Right lobe of liver (tissue), 6 donors: ENCODE measurements at regions not wholly inside any gene's neighbourhood (a gene's known extent, or its start where the extent isn't known, plus 50 kb on each side); places are given as distances from the start of the nearest gene placed in this dataset.
A peak's percentile ranks its signal among the peaks of the same experiment; 100 is the strongest.

Source experiments
- ATAC-seq, 4 donors: fragments of 200-7000 bp; cut with Tn5 transposase; one replicate each; pipeline ENCODE4 v1.9.1; 2020; ENCODE audit warnings: mild to moderate bottlenecking in 4 of 4, moderate library complexity in 4 of 4
- DNase-seq, 3 donors: peaks; one replicate each; pipeline ENCODE4 v3.0.0-alpha.2; 2020
- H3K27ac ChIP-seq, 3 donors: fragments of 200-600 bp; one replicate each; pipeline ENCODE4 v1.8.0; 2022
- H3K27me3 ChIP-seq, 2 donors: fragments of 200-600 bp; one replicate each; pipeline ENCODE4 v1.8.0; 2022
- H3K36me3 ChIP-seq, 4 donors: fragments of 200-600 bp; sonication (generic) in 1 of 4; one replicate each; pipeline versions ENCODE4 v1.5.1 to v1.8.0; 2017 to 2022; ENCODE audit warnings: control low read depth in 1 of 4
- H3K4me1 ChIP-seq, 4 donors: fragments of 200-600 bp; sonication (generic) in 1 of 4; one replicate each; pipeline versions ENCODE4 v1.5.1 to v1.8.0; 2017 to 2022; ENCODE audit warnings: control low read depth in 1 of 4
- H3K4me3 ChIP-seq, 3 donors: fragments of 200-600 bp; one replicate each; pipeline ENCODE4 v1.8.0; 2022
- H3K9me3 ChIP-seq, 4 donors: fragments of 200-600 bp; sonication (generic) in 1 of 4; one replicate each; pipeline versions ENCODE4 v1.5.1 to v1.8.0; 2017 to 2022; ENCODE audit warnings: control low read depth in 1 of 4
- POLR2A ChIP-seq: fragments of 450-650 bp; IDR thresholded peaks from one replicate; pipeline ENCODE4 v1.6.1; 2017; ENCODE audit warnings: antibody characterized with exemption, mild to moderate bottlenecking
- WGBS: methylation state at CpG from one replicate; pipeline ENCODE4 v1.1.6; 2018; ENCODE audit warnings: low coverage, low lambda C conversion rate; ENCODE audit not compliant: insufficient coverage; ENCODE audit errors: missing lambda C conversion rate; 5-methylcytosine and 5-hydroxymethylcytosine counted together
- intact Hi-C, 2 donors: fragments of 100-400 bp; cut with DNase I; formaldehyde crosslinking; loops; one replicate each; pipeline versions ENCODE4 v1.11.2 to v1.14.1; 2022
- TF ChIP-seq, protein P1 (sequence below), 4 donors: fragments of 200-600 bp in 3 of 4; fragments of 450-650 bp in 1 of 4; IDR thresholded peaks; one replicate each; pipeline versions ENCODE4 v1.5.1 to v1.8.0; 2016 to 2022; ENCODE audit warnings: antibody characterized with exemption in 4 of 4, mild to moderate bottlenecking in 2 of 4
- donor health status: DM: no; HTN: yes; CAD: no.
- donor health status: DM: no; HTN: no; CAD: no.
- donor health status: DM: no; HTN: no; CAD: no.
- donor health status: DM: no; HTN: yes; CAD: no.
- donor health status: DM: no; HTN: yes; CAD: no.

DNA sequence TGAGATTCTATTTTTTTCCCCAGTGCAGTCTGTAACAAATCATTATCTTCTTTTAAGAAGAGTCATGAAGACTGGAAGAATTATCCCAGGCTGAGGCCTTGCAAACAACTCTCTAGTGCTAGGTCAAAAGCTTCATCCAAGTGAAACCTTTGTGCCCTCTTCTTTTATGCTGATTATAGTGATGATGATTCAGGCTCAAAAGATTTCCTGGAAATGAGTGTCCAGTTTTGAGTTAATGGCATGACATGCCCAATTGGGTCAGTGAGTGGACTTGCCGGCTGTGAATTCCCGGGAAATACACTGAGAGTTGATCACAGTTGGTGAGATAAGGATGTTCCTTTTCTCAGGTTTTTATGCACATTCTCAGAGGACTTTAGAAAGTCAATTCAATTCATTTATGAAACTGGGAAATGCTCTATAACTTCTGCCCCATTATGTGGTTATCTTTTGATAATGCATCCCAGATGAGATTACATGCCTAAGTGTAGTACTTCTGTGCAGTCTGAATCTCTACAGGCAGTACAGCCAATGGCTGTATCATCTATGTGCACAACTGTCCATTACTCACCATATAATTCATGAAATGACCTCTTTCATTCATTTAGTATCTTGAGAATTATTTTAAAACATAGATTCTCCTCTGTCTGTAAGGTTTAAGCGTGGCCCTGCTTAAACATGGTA is 66.2 kb downstream of the S1PR1 start:
- no peak overlapping the region for H3K4me3 ChIP-seq
- intact Hi-C loops = no loop called here
- no peak for DNase-seq
- no peaks in the 10 kb centered on the region for H3K36me3 ChIP-seq
- no peaks in the 10 kb centered on the region for H3K4me1 ChIP-seq
- H3K9me3 ChIP-seq = no peaks in the 10 kb centered on the region
- no peaks in the 10 kb centered on the region for H3K27me3 ChIP-seq
- ATAC-seq = peak; percentile 14 to 69 (median 58)
- TF ChIP-seq, protein P1, sequence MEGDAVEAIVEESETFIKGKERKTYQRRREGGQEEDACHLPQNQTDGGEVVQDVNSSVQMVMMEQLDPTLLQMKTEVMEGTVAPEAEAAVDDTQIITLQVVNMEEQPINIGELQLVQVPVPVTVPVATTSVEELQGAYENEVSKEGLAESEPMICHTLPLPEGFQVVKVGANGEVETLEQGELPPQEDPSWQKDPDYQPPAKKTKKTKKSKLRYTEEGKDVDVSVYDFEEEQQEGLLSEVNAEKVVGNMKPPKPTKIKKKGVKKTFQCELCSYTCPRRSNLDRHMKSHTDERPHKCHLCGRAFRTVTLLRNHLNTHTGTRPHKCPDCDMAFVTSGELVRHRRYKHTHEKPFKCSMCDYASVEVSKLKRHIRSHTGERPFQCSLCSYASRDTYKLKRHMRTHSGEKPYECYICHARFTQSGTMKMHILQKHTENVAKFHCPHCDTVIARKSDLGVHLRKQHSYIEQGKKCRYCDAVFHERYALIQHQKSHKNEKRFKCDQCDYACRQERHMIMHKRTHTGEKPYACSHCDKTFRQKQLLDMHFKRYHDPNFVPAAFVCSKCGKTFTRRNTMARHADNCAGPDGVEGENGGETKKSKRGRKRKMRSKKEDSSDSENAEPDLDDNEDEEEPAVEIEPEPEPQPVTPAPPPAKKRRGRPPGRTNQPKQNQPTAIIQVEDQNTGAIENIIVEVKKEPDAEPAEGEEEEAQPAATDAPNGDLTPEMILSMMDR (IDR thresholded peaks at IDR 0.05) = no peak
- no peak for TF ChIP-seq POLR2A
- 60% methylated on average over 3 of the region's 3 CpGs for WGBS
- no peak overlapping the region for H3K27ac ChIP-seq

DNA sequence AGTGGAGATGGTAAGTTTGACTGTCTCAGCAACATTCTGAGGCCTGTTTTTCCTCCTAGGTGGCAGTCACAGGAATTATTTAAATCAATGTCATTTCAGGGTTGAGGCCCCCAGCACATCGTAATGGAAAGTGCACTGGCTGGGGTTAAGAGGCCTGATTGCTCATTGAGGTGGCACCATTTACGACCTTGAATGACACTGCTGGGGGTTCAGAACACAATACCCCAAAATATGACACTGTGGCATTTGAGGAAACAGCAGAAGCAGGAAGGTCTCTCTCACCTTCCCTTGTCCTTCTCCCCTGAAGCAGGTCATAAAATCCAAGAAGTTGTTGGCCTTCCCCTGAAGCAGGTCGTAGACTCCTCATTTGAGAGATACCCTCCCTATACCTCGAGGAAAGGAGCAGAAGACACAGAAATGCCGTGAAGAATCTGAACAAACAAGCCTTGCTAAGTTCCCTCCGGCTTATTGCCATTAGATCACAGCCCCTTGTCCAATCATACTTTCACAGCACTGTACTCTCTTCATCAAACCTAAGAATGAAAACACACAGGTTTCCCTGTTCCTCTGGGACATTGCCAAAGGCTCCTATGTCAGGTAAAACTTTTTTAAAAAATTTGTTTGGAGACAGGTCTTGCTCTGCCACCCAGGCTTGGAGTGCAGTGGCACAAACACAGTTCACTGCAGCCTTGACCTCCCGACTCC is 71.3 kb downstream of the S1PR1 start:
- no peaks in the 10 kb centered on the region for H3K27me3 ChIP-seq
- no peak for DNase-seq
- no peaks in the 10 kb centered on the region for H3K9me3 ChIP-seq
- ATAC-seq = no peak
- H3K4me1 ChIP-seq = peaks cover 0 to 7% (median 3%) of the 10 kb centered on the region in 4 donors
- 52% methylated on average over 6 of the region's 7 CpGs for WGBS
- H3K27ac ChIP-seq = no peak overlapping the region
- H3K36me3 ChIP-seq = no peaks in the 10 kb centered on the region
- H3K4me3 ChIP-seq = no peak overlapping the region
- TF ChIP-seq POLR2A = no peak
- TF ChIP-seq, protein P1 (IDR thresholded peaks at IDR 0.05) = no peak
- intact Hi-C loops = loop anchor here in 1 of 2 donors (5.0 kb wide), 1 partner anchor 49 kb away; no protein-coding TSS in a partner anchor

DNA sequence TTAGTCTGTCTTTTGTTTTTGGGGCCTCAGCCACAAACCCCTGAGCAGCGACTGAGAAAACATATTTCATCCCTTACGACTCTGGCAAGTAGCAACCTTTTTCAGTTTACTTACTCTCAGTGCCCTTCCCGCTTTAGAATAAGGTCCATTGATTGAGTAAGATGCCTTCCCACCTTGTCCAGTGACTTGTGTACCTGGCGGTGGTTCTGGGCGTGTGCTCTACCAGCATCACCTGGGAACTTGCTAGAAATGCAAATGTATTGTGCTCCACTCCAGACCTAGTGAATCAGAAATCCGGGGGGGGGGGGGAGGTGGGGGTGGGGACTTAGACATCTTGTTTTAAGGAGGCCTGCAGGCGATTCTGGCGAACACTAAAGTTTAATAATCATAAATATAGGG is 72.1 kb downstream of the S1PR1 start:
- no peaks in the 10 kb centered on the region for H3K36me3 ChIP-seq
- ATAC-seq (no peak), DNase-seq (no peak)
- 9% methylated on average over 7 of the region's 8 CpGs for WGBS
- no peaks in the 10 kb centered on the region for H3K9me3 ChIP-seq
- H3K4me3 ChIP-seq = no peak overlapping the region
- no peak overlapping the region for H3K27ac ChIP-seq
- intact Hi-C loops = loop anchor here in 1 of 2 donors (5.0 kb wide), 1 partner anchor 48 kb away; no protein-coding TSS in a partner anchor
- no peaks in the 10 kb centered on the region for H3K27me3 ChIP-seq
- TF ChIP-seq POLR2A = no peak
- TF ChIP-seq, protein P1 (IDR thresholded peaks at IDR 0.05) = no peak
- H3K4me1 ChIP-seq = peaks cover 0 to 7% (median 3%) of the 10 kb centered on the region in 4 donors

DNA sequence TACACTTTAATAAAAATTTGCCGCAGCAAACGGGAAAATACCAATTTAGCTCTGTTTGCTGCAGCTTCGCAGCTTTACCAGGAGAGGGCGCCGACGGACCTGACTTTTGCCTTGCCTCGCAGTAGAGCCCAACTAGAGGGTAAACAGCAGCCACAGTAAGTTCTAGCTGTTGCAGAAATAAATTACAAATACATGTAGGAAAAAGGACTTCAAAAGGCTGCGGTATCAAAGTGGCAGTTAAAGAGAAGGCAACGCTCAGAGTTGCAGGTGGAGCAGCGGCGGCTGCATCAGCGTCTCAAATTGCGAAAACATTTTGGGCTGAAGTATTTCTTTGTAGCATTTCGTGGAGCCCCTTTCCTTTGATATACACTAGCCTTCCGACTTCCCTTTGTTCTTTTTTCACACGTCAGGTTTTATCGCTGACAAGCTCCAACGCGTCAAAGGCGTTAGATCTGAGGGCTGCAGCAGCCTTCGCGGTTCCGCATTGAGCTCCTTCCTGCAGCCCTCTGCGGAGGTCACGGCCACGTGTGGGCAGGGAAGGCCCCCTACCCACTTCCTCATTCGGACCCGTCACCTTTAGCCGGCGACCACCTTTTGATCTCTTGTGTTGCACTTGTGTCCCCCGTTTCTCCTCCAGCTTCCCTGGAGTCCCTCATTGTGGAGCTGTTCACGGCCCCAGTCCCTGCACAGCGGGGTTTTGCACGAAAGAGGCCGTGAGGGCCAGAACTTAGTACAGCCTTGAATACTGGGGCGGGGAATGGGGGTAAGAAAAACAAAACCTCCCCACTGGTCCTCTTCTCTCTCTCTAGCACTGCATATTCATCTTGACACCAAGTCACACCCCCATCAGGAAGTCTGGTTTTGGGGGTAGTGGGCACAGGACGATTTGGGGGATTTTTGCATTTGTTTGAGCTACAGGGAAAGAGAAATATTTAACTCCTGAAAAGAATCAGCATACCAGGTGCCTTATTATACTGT is 72.8 kb downstream of the S1PR1 start:
- peak; percentile 88 to 96 (median 91) for ATAC-seq

More for the DNA sequence above, 72.8 kb downstream of the S1PR1 start:
- TF ChIP-seq POLR2A = no peak
- TF ChIP-seq, protein P1 (IDR thresholded peaks at IDR 0.05) = peak; percentile 74 to 85 (median 82)
- Histone ChIP-seq H3K36me3 (no peaks in the 10 kb centered on the region), H3K4me1 (peaks cover 0 to 7% (median 3%) of the 10 kb centered on the region in 4 donors), H3K27me3 (no peaks in the 10 kb centered on the region), H3K4me3 (peak overlapping the region in 2 of 3 donors; percentile 9 to 41), H3K27ac (no peak overlapping the region), H3K9me3 (no peaks in the 10 kb centered on the region)
- WGBS = 4% methylated on average over 35 of the region's 37 CpGs
- intact Hi-C loops = loop anchor here (5.0 kb wide), 1 partner anchor 48 kb away; no protein-coding TSS in a partner anchor
- peak; percentile 57 to 76 (median 59) for DNase-seq
